ENCODE measurements at regions not wholly inside any gene's neighbourhood (a gene's known extent, or its start where the extent isn't known, plus 50 kb on each side); places are given as distances from the start of the nearest gene placed in this dataset.

DNA sequence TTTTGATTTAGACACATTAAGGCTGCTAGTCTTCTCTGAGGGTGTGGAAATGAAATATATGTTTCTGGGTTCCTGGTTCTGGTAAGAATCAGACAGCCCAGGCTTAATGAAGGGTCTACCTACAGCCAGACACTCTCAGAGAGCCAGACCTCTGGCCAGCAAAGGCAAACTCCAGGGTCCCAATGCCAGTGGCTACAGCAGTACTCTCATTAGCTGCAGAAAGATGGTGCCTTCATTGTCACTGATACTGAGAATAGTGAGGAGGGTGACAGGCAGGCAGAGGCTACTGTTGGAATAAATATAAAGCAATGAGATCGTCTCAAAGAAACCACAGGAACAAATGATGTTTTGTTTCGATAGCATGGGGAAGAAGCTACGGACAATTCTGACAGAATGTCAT lies 437.6 kb downstream of the GPM6A start:
- no peak for DNase-seq (ENCODE audit: low spot score)

- no peak for DNase-seq (ENCODE audit: low spot score)
These were observed 435.6 kb downstream of the GPM6A start for GRCh38 chr4:175376287-175376977.

DNA sequence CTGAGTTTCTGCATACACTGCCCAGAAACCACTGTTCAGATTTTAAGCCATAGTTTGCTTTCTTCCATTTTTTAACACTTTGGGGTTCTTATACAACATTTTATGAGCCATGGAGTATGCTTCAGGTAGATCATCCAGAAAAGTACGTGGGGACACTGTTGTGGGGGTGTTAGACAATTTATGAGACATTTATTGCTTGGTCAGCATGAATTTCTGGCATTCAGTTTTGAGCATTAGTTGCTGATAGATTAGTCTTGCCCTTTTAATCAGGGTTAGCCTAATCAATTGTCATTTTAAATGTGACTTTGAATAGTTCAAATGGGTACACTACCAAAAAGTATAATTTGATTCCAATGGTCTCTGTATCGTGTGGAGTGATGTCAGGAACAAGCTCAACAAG lies 434.9 kb downstream of the GPM6A start:
- no peak for DNase-seq (ENCODE audit: low spot score)

- DNase-seq (ENCODE audit: low spot score) = no peak
These were observed 433.7 kb downstream of the GPM6A start for GRCh38 chr4:175378372-175378771.

GRCh38 chr4:175380841-175381240 lies 431.2 kb downstream of the GPM6A start:
- DNase-seq (ENCODE audit: low spot score) = no peak

DNA sequence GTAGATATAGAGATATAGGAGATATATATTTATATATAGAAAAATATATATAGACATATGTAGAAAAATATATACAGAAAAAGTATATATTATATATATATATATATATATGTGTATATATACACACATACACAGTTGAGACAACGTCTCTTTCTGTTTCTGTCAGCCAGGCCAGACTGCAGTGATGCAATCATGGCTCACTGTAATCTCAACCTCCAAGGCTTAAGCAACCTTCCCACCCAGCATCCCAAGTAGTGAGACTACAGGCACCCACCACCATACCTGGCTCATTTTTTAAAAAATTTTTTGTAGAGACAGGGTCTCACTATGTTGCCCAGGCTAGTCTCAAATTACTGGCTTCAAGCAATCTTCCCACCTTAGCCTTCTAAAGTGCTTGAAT lies 426.3 kb downstream of the GPM6A start:
- DNase-seq (ENCODE audit: low spot score) = no peak

- DNase-seq (ENCODE audit: low spot score) = no peak
These were observed 425.1 kb downstream of the GPM6A start for GRCh38 chr4:175386776-175387507.

DNA sequence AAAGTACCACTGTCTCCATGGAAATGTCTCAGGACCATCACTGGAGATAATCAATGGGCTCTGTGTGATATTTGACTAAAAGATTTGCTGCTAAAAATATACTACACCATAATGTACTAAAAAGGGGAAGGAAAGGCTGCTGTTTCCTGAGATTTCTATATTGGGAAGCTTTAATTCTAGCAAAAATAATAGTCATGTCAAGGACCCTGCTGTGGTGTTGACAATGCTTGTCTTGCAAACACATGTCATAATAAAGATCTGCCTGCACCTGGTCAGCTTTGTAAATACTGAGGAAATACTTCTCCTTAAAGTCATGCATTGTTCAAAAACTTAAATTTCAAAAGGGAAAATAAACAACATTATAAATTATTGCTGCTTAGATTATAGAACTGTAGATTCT lies 417.9 kb downstream of the GPM6A start:
- DNase-seq (ENCODE audit: low spot score) = no peak

GRCh38 chr4:175405961-175406360 lies 406.1 kb downstream of the GPM6A start:
- no peak for DNase-seq (ENCODE audit: low spot score)

DNA sequence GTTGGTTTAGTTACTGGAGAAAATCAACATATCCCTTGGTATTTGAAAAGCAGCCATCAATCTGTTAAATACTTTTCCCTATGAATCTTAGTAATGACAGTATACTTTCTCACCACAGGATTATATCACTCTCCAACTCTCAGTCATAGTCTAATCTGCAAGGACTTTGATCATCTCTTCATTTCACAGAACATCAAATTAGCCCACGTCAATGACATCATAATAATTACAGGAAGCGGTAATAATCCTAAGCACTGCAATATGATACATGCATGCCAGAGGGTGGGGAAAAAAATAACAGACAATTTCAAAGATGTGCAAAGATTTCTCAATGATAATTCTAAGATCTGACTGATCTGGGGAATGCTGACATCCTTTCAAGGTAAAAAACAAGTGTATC lies 404.1 kb downstream of the GPM6A start:
- DNase-seq (ENCODE audit: low spot score) = no peak

GRCh38 chr4:175411251-175411650 lies 400.8 kb downstream of the GPM6A start:
- no peak for DNase-seq (ENCODE audit: low spot score)

GRCh38 chr4:175412161-175412560 lies 399.9 kb downstream of the GPM6A start:
- DNase-seq (ENCODE audit: low spot score) = no peak

GRCh38 chr4:175412746-175413145 lies 399.3 kb downstream of the GPM6A start:
- DNase-seq (ENCODE audit: low spot score) = no peak

- DNase-seq (ENCODE audit: low spot score) = no peak
These were observed 398.5 kb downstream of the GPM6A start for GRCh38 chr4:175413561-175413960.

DNA sequence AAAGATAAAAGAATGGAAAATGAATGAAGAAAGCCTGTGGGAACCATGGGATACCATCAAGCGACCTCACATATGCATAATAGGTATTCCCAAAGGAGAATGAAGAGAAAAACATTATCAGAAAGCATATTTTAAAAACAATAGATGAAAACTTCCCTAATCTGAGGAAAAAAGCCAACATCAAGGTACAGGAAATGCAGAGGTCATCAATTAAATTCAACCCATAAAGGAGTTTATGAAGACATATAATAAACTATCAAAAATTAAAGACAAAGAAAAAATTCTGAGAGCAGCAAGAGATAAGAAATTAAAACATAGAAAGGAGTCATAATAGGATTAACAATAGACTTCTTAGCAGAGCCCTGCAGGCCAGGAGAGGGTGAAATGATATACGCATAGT lies 397.5 kb downstream of the GPM6A start:
- no peak for DNase-seq (ENCODE audit: low spot score)

GRCh38 chr4:175418516-175418915 lies 393.5 kb downstream of the GPM6A start:
- no peak for DNase-seq (ENCODE audit: low spot score)

- no peak for DNase-seq (ENCODE audit: low spot score)
These were observed 392.8 kb downstream of the GPM6A start for GRCh38 chr4:175419236-175419718.

GRCh38 chr4:175421506-175421905 lies 390.6 kb downstream of the GPM6A start:
- DNase-seq (ENCODE audit: low spot score) = no peak

GRCh38 chr4:175422331-175422730 lies 389.7 kb downstream of the GPM6A start:
- no peak for DNase-seq (ENCODE audit: low spot score)

DNA sequence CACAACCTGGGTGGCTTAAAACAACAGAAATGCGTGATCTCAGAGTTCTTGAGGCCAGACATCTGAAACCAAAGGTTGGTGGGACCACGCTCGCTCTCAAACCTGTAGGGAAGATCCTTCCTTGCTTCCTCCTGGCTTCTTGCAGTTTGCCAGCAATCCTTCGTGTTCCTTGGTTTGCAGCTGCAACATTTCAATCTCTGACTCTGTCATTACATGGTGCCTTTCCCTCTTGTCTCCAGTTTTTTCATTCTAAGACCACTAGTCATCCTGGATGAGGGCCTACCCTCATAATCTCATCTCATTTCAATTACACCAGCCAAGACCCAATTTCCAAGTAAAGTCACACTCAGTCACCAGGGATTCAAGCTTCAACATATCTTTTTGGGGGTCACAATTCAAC lies 388.0 kb downstream of the GPM6A start:
- DNase-seq (ENCODE audit: low spot score) = no peak

DNA sequence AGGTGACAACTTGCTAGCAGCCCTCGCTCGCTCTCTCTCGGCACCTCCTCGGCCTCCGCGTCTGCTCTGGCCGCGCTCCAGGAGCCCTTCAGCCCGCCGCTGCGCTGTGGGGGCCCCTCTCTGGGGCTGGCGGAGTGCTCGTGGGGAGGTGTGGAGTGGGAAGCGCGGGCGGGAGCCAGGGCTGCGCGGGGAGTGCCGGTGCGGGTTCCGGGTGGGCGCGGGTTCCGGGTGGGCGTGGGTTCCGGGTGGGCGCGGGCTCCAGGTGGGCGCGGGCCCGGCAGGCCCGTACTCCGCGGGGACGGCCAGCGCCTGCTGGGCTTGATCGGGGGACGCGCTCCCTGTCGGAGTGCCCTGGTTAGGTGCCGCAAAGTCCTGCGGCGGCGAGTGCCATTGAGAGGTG lies 384.3 kb downstream of the GPM6A start:
- DNase-seq (ENCODE audit: low spot score) = no peak

DNA sequence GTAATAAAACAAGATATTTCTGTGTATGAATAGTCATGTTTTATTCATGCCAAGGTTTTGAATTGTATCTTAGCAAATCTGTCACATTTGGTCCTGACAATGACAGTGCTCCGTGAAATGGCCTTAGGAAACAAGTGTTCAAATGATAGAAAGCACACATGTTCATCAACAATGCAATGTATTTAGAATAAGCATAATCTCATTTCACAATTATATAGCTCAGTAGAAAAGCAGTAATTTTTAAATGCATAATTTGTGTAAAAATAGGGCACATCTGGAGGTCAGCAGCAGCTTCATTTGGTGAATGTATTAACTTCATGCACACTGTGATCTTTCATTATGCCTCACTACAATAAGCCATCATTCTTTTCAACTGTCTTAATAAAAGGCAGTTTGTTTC lies 380.4 kb downstream of the GPM6A start:
- DNase-seq (ENCODE audit: low spot score) = no peak

DNA sequence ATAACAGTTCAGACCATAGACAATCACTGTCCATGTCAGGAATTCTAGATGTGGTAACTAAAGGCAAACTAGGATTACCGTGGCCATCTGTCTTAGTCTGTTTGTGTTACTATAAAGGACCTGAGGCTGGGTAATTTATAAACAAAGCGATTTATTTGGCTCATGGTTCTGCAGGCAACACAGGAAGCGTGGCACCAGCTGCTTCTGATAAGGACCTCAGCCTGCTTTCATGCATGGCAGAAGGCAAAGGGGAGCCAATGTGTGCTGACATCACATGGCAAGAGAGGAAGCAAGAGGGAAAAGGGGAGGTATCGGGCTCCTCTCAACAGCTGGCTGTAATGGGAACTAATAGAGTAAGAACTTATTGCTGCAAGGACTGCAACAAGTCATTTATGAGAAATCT lies 376.7 kb downstream of the GPM6A start:
- no peak for DNase-seq (ENCODE audit: low spot score)

DNA sequence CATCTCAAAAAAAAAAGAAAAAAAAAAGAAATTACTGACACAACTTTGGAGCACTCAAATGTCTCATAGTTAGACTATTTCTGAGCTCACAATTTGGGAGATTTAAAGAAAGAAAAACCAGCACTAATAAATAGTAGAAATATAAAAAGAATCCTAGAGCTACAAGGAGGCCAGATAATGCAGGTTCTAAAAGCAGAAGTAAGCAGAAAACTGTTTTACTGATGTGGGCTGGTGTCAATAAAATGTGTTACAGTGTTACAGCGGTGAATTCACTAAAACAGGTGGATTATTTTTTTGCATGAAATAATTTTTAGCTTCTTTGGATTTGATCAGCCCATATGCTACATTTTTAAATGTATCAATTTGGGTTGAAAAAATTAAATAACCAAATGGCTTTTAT lies 375.9 kb downstream of the GPM6A start:
- DNase-seq (ENCODE audit: low spot score) = no peak
